HG03280 (cell line): ENCODE measurements at regions not wholly inside any gene's neighbourhood (a gene's known extent, or its start where the extent isn't known, plus 50 kb on each side); places are given as distances from the start of the nearest gene placed in this dataset.

Source experiments
- ATAC-seq: cut with Tn5 transposase; IDR thresholded peaks from one replicate; pipeline ENCODE4 v1.9.1; 2021; ENCODE audit warnings: mild to moderate bottlenecking, moderate library complexity; ENCODE audit not compliant: unreplicated experiment

DNA sequence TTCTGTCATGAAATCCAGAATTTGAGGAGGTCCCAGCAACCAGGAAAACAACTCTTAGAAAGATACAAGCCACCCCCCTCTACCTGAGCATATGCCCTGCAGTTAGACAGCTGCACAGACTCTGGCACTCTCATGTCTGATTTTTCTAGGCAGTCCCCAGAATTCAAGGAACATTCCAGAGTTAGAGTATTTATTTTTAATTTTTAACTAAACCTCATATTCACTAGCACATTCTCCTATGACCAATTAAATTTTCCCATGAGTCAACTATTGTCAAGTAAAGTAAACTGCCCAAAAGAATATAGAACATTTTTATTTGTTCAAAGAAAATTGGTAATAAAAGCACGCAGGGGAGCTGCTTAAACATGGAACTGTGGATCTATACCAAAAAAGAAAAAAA is 490.5 kb upstream of the SEMA6A start:
- ATAC-seq: no peak

DNA sequence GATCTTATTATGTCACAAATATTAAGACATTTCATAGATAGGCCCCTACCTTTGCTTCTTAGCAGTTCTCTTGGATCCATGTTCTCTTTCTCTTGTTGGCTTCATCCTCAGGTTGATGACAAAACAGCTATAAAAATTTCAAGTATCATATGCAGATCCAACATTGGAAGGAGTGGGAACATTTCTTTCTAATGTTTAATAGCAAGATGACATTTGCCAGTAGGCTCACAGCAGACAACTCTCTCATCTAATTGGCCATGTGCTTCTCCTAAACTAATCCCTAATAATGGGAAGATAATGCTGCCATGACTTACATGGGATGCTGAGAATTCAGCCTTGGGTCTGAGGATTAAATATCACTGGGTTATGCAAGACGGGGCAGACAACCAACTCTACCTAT is 485.5 kb upstream of the SEMA6A start:
- ATAC-seq: no peak

DNA sequence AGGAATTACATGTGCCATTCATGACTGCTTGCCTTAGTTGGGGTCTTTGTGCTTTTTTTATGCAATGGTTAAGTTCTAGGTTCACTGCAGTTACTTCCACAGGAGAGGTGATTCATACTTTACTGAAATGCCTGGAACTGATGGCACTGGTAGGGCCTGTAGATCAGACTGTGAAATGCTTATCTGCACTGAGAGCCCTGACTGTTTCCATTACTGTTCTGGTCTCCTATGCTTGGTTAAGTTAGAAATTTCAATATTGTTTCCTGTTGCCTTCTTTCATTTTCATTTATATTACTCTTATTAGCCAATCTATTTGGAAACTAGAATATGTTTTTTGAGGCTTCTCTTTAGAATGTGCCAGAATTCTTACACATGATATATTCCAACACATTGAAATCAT is 484.1 kb upstream of the SEMA6A start:
- ATAC-seq: no peak

DNA sequence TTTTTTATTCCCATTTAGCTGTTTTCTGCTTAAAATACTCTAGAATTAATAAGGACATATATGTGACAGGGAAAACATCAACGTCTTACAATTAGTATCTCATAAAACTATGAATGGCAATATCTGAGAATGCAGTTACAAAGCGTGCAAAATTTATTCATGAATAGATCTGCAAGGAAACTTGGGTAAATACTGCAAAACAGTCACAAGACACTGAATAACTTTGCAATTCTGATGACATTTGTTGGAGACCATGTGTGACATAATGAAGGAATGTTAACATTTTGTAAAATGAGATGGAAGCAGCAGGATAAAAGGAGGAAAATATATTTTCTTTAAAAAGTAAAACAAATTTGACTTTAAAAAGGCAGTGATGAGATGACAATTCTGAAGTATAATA is 480.9 kb upstream of the SEMA6A start:
- ATAC-seq: no peak

DNA sequence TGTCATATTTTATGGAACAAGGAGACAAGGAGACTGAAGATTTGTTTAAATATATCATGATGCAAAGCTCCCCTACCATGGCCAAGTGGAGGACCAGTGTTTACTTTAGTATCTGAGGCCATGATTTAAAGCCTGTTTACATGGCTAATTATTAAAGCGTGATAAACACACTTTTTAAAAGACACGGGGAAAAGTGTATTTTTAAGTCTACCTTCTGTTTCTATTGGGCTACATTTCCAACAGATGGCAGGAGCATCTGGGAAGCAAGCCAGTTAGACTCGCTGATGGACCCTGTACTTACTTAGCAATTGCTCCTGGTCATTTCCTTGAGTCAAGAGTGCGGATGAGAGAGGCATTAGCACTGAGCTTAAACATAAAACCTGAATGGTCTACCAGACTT is 480.3 kb upstream of the SEMA6A start:
- no peak for ATAC-seq

DNA sequence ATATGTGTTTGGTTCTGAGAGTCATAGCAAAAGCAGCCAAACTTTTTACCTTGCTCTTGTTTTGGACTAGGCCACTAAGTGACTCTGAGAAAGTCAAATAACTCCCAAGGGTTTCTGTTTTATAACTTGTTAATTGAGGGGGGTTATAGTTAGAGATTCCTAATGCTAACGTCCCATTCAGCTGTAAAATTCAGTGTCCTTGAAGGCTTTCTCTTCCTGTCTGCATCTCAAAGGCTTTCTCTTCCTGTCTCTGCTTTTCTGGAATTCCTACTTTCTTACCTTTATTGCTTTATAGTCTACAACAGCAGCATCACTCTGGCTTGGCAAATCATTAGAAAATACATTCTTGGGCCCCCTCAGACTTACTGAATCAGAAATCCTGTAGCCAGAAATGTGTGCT is 479.5 kb upstream of the SEMA6A start:
- ATAC-seq: no peak

DNA sequence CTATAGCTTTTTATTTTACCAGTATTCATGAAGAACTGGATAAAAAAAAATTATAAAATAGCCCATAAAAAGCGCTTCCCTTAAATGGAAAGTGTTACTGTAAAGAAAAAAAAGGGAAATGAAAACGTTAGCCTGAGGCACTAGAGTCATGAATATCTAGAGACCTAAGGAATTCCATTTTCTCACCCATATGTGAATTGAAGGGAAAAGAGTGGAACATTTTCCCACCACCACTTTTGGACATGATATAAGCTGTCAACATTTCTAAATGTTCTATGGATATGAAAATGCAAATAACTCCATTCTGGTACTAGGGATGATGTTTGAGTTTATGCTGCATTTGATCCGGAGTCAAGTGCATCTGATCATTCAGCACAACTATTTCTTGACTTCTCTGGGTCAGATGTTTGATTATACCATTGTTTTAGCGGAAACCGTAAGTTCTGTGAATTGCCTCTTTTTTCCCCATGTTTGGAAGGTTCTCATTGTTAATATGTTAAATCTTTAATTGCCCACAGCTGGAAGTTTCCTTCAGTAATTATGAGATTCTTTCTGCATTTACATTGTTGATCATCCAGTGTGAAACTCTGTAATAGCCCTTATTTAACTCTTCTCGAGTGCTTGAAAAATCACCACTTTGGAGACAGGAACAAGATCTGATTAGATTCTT is 467.4 kb upstream of the SEMA6A start:
- ATAC-seq: no peak

DNA sequence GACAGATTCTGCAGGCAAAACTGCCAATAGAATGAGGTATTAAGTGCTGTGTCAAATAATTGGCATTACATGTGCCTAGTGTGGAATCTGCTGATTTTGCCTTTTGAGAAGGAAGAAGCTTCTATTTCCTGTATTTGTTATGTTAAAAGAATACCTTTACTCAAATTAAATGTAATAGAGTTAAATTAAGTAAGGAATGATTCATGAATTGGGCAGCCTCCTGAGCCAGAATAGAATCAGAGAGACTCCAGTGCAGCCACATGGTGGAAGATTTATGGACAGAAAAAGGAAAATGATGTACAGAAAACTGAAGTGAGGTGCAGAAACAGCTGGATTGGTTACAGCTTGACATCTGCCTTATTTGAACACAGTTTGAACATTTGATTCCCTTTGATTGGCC is 464.4 kb upstream of the SEMA6A start:
- no peak for ATAC-seq

DNA sequence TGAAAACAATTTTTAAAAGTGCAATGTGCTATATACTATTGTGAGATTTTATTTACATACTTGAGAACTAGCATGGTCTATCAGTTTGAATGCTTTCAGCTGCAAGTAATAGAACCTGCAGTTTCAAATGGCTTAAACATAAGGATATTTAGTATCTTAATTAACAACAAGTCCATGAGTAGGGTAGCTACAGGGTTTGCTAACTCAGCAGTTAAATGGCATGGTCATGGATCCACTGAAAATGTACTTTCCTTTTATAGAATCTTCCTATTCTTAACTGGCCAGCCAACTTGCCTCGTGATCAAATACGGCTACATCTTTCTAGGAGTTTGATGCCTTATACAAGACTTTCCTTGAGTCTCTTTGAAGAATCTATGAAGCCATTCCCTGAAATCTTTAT is 452.8 kb upstream of the SEMA6A start:
- ATAC-seq: no peak

DNA sequence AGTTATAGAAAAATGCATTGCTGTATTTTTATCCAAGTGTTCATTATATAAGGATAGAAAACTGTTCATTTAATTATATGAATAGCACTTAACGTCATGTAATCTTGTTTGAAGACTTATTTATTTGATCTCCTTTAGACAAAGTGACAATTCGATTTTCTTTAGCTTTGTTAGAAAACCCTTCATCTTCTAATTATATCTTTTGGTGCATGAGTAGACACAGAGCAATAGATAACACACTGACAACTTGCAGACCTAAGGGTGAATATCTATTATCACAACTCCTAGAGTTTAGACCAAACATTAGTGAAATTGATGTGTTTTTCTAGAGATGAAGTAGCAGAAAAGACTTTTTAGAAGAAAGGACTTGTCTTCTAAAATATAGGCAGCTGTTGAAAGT is 446.4 kb upstream of the SEMA6A start:
- ATAC-seq: no peak

DNA sequence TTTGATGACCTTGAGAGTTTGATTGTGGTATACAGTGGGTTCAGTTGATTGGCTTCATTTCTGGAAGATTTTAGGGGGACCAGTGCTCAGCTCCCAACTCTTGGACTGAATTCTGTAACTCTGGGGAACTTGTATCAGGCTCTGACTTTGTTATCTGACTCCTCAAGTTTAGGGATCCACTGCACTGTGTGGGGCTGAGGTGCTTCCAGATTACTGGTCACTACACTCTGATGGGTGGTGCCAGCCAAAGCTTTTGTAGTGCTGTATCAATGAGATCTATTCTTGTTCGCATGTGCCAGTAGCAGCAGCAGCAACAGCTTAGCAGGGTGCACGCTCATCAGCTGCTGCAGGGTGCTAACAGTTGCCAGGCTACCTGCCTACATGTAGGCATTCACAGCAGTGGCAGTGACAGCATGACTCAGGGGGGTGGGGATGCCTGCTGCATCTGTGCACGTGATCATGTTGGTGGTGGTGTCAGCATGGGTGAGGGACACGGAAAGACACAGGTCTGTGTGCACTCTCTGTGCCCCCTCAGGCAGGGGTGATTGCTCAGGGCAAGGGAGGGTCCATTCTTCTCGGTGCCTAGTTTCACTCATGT is 438.8 kb upstream of the SEMA6A start:
- no peak for ATAC-seq

DNA sequence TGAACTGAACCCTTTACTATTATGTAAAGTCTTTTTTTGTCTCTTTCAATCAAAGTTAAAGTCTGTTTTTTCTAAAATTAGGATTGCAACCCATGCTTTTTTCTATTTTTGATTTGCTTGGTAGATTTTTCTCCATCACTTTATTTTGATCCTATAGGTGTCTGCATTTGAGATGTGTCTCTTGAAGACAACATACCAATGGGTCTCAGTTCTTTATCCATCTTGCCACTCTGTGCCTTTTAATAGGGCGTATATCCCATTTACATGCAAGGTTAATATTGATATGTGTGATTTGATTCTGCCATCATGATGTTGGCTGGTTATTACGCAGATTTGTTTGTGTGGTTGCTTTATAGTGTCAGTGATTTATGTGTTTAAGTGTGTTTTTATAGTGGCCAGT is 436.0 kb upstream of the SEMA6A start:
- no peak for ATAC-seq

DNA sequence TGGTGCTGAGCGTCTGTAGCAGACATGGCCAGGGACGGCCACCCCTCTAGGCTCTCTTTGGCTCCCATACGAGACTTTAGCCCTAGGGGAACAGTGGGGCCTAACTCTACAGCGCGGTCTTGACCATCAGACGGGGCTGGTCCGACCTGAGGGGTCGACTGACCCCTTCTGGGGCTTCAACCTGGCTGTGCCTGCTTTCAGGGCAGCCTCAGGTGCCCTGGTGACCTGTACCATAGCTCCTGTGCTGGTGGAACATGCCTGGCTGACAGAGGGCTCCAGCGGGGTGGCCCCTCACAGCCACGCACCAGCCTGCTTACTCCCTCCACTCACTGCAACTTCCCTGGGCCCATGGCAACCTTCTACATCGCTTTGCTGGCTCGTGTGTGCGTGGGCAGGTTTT is 423.4 kb upstream of the SEMA6A start:
- no peak for ATAC-seq

DNA sequence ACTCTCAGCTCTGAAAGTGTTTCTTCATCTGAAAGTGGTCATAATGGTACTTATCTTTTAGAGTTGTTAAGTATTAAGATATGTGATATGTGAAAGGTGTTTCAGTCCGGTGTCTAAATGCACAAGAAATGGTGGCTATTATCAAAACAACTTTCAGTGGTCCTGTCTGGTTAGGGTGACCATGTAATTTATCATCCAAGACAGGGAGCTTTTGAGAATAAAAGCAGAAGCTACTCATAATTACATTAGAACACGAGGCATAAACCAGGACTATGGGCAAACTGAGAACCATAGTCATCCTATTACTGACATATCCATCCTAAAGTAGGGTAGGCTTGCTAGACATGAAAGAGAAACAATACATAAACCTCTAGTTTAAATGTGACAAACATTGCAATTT is 418.1 kb upstream of the SEMA6A start:
- ATAC-seq: no peak

DNA sequence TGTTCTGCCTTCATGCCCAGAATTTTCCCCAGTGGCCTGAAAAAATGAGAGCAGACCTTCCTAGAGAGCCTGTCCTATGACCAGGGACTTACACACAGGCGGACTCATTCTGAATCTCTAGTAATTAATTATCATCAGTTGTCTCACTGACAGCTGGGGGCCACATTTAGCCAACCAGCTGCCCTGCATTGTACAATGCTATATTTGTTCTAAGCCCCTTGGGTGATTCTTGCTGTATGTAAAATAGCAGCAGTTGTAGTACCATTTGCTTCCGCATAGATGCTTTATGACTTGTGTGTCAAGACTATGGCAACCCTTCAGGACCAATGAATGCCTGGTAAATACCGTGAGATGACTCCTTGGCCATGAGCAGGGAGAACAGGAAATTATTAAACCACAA is 415.4 kb upstream of the SEMA6A start:
- no peak for ATAC-seq

DNA sequence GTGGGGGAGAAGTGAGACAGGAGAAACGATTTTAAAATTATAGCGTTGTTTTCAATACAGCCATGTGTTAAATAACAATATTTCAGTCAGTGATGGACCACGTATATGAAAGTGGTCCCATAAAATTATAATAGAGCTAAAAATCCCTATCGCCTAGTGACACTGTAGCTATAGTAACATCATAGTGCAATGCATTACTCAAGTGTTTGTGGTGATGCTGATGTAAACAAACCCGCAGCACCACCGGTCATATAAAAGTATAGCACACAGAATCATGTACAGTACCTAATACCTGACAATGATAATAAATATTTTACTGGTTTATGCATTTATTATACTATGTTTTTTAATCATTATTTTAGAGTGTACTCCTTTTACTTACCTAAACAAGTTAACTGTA is 407.4 kb upstream of the SEMA6A start:
- no peak for ATAC-seq

DNA sequence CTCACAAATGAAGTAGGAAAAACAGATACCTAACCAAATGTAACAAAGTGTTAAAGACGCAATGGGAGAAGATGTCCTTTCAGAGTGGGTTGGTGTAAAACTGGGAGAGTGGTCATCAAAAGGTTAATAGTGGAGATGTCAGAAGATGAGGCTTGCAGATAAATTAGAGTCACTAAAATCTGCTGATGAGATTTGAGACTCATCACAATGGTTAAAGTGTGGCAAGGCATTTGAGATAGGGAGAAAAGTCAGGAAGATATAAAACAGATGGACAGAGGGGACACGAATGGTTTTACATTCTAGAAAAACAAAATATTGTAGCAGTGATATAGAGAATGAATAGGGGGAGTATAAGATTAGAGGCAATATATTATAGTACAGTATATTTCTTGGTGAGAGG is 406.0 kb upstream of the SEMA6A start:
- ATAC-seq: no peak

DNA sequence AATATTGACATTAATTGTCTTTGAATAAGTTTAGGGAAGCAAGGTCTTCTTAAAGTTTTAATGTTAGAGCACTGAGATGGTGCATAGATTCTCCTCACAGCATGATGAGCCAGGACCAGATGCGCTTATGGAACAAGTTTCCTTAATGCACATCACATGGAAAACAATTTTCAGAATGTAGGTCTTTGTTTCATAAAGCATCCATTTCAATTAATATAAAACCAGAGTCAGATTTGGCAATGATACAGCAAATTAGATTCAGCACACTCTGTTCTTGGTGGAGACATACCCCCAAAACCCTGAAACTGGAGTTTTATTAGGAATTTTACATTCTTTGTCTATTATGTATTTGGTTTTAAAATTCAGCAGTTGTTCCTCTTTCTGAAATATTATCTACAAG is 402.1 kb upstream of the SEMA6A start:
- no peak for ATAC-seq

DNA sequence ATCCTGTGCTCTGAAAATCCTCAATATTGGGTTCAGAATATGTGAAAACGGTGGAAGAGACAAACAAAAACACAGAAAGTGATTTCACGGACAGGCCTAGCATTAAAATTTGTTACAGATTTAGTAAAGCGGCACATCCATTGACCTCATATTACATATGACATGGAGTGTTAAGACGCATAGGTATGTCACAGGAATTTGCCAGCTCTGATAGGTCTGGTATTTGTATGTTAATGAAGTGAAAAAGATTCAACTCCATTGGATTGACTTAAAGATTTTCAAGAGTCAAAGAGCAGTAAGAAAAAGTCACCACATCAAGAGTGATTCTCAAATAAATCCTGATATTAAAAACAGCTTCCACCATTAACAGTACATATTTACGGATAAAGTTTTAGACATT is 396.5 kb upstream of the SEMA6A start:
- no peak for ATAC-seq

DNA sequence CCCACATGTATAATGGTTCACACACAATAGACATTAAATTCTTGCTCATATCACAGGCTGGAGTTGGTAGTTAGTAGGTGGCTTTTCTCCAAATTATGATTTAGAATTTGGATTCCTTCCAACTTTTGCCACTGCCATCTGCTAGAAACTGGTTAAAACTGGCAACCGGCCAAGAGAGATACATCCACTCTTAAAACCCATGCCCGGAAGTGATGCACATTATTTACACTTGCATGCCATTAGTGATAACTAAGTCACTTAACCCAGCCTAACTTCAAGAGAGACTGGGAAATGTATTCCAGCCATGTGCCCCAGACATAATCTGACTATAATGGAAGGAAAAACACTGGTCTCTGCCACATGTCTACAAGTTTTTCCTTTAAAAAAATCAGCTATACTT is 395.7 kb upstream of the SEMA6A start:
- no peak for ATAC-seq

DNA sequence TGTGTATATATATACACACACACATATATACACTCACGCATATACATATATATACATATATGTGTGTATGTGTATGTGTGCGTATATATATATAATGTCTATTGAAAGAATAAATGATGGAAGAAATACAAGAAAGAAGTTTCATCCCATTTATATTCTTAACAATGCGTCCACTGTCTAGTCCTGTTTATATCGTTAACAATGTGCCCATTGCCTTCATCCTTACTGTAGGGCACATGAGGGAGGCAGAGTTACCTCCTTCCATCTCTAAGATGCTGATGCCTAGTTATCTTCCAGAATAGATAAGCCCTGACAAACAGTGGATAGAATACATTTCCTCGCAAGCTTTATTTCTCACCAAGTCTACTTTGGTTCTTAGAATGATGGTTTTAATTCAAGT is 389.8 kb upstream of the SEMA6A start:
- ATAC-seq: no peak

DNA sequence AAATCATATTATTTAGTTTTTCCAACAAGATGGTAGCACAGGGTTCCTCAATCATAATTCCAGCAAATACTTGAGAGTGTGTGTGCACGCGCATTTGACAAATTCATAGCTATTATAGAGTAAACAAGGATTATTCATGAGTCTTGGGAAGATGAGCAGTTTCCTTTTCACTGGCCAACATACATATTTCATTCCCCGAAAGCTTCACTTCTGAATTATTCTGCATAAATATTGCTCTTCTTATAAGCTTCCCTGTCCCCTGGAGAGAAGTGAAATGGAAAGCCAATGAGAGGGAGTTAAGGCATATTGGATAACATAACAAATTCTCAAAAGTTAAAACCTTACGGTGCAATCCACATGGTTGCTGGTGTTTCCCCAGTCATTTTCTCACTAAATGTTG is 386.4 kb upstream of the SEMA6A start:
- no peak for ATAC-seq

DNA sequence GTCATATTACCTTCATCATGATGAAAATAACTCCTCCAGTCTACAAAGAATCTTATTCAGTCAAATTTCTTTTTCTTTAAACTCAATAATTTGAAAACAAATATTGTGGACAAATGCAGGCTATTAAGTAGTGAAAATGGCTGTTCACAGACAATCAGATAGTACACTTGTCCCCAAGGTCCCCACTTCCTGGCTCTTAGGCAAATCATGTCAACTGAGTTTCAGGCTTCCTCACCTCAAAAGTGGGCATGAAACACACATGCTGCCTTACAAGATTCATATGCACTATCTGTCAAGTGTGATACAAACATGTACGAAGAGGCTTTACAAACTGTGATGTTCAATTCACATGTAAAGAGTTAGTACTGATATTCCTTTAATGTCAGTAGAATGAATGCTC is 385.2 kb upstream of the SEMA6A start:
- ATAC-seq: no peak
